ENCODE measurements at regions not wholly inside any gene's neighbourhood (a gene's known extent, or its start where the extent isn't known, plus 50 kb on each side); places are given as distances from the start of the nearest gene placed in this dataset.

- TF ChIP-seq NFIC (IDR thresholded peaks at IDR 0.05) (no peak), CREB1 (IDR thresholded peaks at IDR 0.05; ENCODE audit: low read depth) (no peak), EP300 (IDR thresholded peaks at IDR 0.05; ENCODE audit: borderline replicate concordance) (no peak), EGR1 (IDR thresholded peaks at IDR 0.05) (no peak), MAX (IDR thresholded peaks at IDR 0.05) (no peak), USF1 (IDR thresholded peaks at IDR 0.05) (no peak), REST (IDR thresholded peaks at IDR 0.05; ENCODE audit: low read depth) (no peak), TEAD4 (IDR thresholded peaks at IDR 0.05) (no peak), TAF1 (IDR thresholded peaks at IDR 0.05; ENCODE audit: low read depth) (no peak), FOXM1 (IDR thresholded peaks at IDR 0.05; ENCODE audit: borderline replicate concordance, low read depth) (no peak), RAD21 (IDR thresholded peaks at IDR 0.05; ENCODE audit: low read depth) (no peak), CEBPB (IDR thresholded peaks at IDR 0.05) (no peak), TCF12 (IDR thresholded peaks at IDR 0.05; ENCODE audit: low read depth) (no peak)
These were observed 129.5 kb upstream of the MRPS30 start for GRCh38 chr5:44679214-44679613.
